ENCODE measurements at regions not wholly inside any gene's neighbourhood (a gene's known extent, or its start where the extent isn't known, plus 50 kb on each side); places are given as distances from the start of the nearest gene placed in this dataset.
"Not testable (repeated sequence)": the region's sequence is repeated elsewhere in the genome, so short reads cannot be mapped to it uniquely, and the experiment has no call there.

DNA sequence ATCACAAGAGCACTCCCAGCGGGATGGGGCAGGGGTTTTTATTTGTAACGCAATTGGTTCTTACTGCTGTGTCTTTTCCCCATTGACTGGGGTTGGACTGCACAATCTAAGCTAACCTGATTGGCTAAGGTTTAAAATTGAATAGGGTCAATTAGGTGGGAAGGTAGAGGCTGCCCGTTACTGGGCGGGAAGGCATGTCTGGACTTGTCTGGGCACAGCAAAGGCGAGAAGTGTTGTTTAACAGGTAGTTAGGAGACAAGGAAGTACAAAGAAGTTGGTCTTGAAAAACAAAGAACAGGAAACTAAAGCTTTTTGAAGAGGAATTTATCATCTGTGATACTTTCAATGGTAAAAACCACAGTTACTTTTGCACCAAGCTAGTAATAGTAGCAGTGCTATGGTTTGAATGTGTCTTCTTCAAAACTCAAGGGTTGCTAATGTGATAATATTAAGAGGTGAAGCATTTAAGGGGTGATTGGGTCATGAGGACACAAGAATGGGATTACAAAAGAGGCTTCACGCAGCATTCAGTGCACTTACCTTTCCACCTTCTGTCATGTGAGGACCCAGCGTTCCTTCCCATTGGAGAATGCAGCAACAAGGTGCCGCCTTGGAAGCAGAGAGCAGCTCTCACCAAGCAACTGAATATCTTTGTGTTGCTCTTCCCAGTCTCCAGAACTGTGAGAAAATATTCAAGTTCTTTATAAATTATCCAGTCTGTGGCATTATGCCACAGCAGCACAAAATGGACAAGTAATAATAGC lies 875.5 kb upstream of the SORCS1 start:
- no peaks in the 10 kb centered on the region for H3K36me3 ChIP-seq
- no peaks in the 10 kb centered on the region for H3K9me3 ChIP-seq
- H3K27me3 ChIP-seq: no peaks in the 10 kb centered on the region
- TF ChIP-seq, protein P1, sequence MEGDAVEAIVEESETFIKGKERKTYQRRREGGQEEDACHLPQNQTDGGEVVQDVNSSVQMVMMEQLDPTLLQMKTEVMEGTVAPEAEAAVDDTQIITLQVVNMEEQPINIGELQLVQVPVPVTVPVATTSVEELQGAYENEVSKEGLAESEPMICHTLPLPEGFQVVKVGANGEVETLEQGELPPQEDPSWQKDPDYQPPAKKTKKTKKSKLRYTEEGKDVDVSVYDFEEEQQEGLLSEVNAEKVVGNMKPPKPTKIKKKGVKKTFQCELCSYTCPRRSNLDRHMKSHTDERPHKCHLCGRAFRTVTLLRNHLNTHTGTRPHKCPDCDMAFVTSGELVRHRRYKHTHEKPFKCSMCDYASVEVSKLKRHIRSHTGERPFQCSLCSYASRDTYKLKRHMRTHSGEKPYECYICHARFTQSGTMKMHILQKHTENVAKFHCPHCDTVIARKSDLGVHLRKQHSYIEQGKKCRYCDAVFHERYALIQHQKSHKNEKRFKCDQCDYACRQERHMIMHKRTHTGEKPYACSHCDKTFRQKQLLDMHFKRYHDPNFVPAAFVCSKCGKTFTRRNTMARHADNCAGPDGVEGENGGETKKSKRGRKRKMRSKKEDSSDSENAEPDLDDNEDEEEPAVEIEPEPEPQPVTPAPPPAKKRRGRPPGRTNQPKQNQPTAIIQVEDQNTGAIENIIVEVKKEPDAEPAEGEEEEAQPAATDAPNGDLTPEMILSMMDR (IDR thresholded peaks at IDR 0.05): no peak
- H3K4me1 ChIP-seq: no peaks in the 10 kb centered on the region
- no peak overlapping the region for H3K4me3 ChIP-seq
- H3K27ac ChIP-seq: no peak overlapping the region
- intact Hi-C loops (cut with DNase I; ENCODE audit: low total_unique reads): no loop called here
- DNase-seq: no peak

DNA sequence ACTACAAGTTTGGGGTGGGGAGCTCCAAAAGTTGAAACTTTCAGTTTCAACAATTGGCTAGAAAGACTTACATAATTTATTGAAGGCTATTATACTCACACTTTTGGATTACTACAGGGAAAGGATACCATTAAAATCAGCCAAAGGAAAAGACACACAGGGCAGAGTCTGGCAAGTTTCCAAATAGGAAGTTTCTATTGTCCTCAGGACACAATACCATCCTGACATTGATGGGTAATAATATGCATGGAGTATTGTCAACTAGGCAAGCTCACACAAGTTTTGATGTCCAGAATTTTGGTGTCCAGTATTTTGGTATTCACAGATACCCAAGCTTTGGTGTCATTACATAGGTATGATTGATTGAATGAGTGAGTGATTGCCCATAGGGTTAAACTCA lies 872.6 kb upstream of the SORCS1 start:
- TF ChIP-seq, protein P1 (IDR thresholded peaks at IDR 0.05): no peak
- Histone ChIP-seq H3K4me1 (no peaks in the 10 kb centered on the region), H3K4me3 (no peak overlapping the region), H3K36me3 (no peaks in the 10 kb centered on the region), H3K27me3 (no peaks in the 10 kb centered on the region), H3K9me3 (no peaks in the 10 kb centered on the region), H3K27ac (no peak overlapping the region)
- DNase-seq: no peak
- intact Hi-C loops (cut with DNase I; ENCODE audit: low total_unique reads): no loop called here

DNA sequence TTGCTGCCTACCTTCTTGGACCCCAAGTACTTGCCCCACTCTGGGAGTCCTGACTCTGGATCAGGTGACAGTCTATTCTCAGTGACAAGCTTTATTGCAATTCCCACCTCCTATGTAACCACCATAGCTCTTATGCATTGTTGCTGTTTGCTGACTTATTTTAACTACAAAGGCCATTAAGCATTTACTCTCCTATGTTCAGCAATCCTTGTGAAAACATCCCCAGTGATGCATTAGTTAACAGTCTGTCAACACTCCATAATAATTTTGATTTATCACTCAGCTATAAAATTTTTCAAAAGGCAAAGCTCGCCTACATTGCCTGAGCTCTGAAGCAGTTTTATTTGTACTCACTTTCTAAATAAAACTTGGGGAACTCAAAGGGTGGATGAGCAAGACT lies 871.8 kb upstream of the SORCS1 start:
- no peak overlapping the region for H3K4me3 ChIP-seq
- H3K9me3 ChIP-seq: no peaks in the 10 kb centered on the region
- no peaks in the 10 kb centered on the region for H3K36me3 ChIP-seq
- intact Hi-C loops (cut with DNase I; ENCODE audit: low total_unique reads): no loop called here
- no peak overlapping the region for H3K27ac ChIP-seq
- TF ChIP-seq, protein P1 (IDR thresholded peaks at IDR 0.05): no peak
- no peak for DNase-seq
- no peaks in the 10 kb centered on the region for H3K27me3 ChIP-seq
- no peaks in the 10 kb centered on the region for H3K4me1 ChIP-seq

DNA sequence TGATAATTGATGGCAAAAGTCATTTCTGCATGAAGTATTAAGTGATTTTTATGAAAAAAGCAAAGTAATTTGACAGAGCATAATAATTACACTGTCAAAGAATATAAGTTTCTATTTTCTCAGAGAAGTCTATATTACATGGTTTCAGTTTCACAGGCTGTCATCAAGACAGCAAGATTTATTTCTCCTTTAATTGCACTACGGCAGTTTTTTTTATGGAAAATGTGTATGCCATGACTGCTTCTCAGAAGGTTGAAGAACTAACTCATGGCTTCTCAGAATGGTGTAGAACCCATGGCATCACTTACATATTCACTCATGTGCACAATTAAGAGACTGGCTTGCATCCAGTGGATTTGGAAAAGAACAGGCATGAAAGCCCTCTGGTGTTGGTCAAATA lies 870.3 kb upstream of the SORCS1 start:
- intact Hi-C loops (cut with DNase I; ENCODE audit: low total_unique reads): no loop called here
- no peaks in the 10 kb centered on the region for H3K4me1 ChIP-seq
- TF ChIP-seq, protein P1 (IDR thresholded peaks at IDR 0.05): no peak
- H3K27ac ChIP-seq: no peak overlapping the region
- DNase-seq: no peak
- H3K4me3 ChIP-seq: no peak overlapping the region
- H3K27me3 ChIP-seq: no peaks in the 10 kb centered on the region
- no peaks in the 10 kb centered on the region for H3K9me3 ChIP-seq
- no peaks in the 10 kb centered on the region for H3K36me3 ChIP-seq

DNA sequence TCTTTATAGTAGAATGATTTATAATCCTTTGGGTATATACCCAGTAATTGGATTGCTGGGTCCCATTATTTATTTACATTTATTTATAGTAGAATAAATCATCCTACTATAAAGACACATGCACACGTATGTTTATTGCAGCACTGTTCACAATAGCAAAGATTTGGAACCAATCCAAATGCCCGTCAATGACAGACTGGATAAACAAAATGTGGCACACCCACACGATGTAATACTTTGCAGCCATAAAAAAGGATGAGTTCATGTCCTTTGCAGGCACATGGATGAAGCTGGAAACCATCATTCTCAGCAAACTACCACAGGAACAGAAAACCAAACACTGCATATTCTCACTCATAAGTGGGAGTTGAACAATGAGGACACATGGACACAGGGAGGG lies 869.0 kb upstream of the SORCS1 start:
- H3K4me1 ChIP-seq; H3K36me3 ChIP-seq; DNase-seq; H3K27me3 ChIP-seq; intact Hi-C loops (cut with DNase I; ENCODE audit: low total_unique reads); H3K9me3 ChIP-seq; H3K4me3 ChIP-seq; H3K27ac ChIP-seq: not testable (repeated sequence)

DNA sequence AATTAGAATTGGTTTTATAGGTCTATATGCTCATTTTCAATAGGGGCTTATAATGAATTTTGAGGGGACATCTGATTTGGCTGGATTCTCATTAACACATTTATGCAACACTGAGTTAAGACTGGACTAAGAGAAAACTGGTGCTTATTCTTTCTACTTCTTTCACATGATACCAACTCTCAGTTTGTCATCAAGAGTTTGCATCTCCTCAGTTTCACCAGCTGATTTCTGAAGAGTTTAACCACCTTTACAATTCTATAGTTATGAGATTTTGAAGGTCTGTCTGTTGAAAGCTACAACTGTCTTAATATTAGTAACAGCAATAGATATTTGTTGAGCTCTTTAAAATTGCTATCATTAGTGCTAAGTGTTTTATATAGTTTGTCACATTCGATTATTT lies 867.0 kb upstream of the SORCS1 start:
- peaks cover 0 to 1% (median 0%) of the 10 kb centered on the region in 3 donors for H3K9me3 ChIP-seq
- intact Hi-C loops (cut with DNase I; ENCODE audit: low total_unique reads): no loop called here
- H3K27ac ChIP-seq: no peak overlapping the region
- H3K36me3 ChIP-seq: no peaks in the 10 kb centered on the region
- H3K4me3 ChIP-seq: no peak overlapping the region
- no peaks in the 10 kb centered on the region for H3K4me1 ChIP-seq
- no peak for DNase-seq
- no peaks in the 10 kb centered on the region for H3K27me3 ChIP-seq
- TF ChIP-seq, protein P1 (IDR thresholded peaks at IDR 0.05): no peak
